Heart right ventricle (tissue), 16 donors: ENCODE measurements at regions not wholly inside any gene's neighbourhood (a gene's known extent, or its start where the extent isn't known, plus 50 kb on each side); places are given as distances from the start of the nearest gene placed in this dataset.

Experiments used
- ATAC-seq, 8 donors: fragments of 200-7000 bp; cut with Tn5 transposase; one replicate each; pipeline ENCODE4 v1.9.1; 2020; ENCODE audit warnings: mild to moderate bottlenecking in 8 of 8, moderate library complexity in 8 of 8, moderate number of reproducible peaks in 1 of 8
- DNase-seq, 2 donors: peaks; one replicate each; pipeline ENCODE4 v3.0.0-alpha.2; 2020
- H3K27ac ChIP-seq, 10 donors: fragments of 200-600 bp; sonication (generic) in 2 of 10; one replicate each; pipeline versions ENCODE4 v1.5.0 to v1.8.0; 2020 to 2022; ENCODE audit warnings: mild to moderate bottlenecking in 3 of 10
- H3K27me3 ChIP-seq, 7 donors: fragments of 200-600 bp; one replicate each; pipeline ENCODE4 v1.8.0; 2021 to 2022; ENCODE audit warnings: mild to moderate bottlenecking in 2 of 7
- H3K36me3 ChIP-seq, 9 donors: fragments of 200-600 bp; sonication (generic) in 1 of 9; one replicate each; pipeline versions ENCODE4 v1.5.0 to v1.8.0; 2020 to 2022; ENCODE audit warnings: mild to moderate bottlenecking in 2 of 9
- H3K4me1 ChIP-seq, 9 donors: fragments of 200-600 bp; sonication (generic) in 1 of 9; one replicate each; pipeline versions ENCODE4 v1.5.0 to v1.8.0; 2020 to 2022; ENCODE audit warnings: mild to moderate bottlenecking in 4 of 9
- H3K4me3 ChIP-seq, 10 donors: fragments of 200-600 bp; sonication (generic) in 2 of 10; one replicate each; pipeline versions ENCODE4 v1.5.0 to v1.8.0; 2020 to 2022; ENCODE audit warnings: mild to moderate bottlenecking in 7 of 10, moderate library complexity in 2 of 10
- H3K9me3 ChIP-seq, 11 donors: fragments of 200-600 bp in 10 of 11; sonication (generic) in 2 of 11; one replicate each; pipeline versions ENCODE4 v1.5.0 to v1.8.0; 2013 to 2022; ENCODE audit warnings: mild to moderate bottlenecking in 2 of 11, control low read depth in 1 of 11, moderate library complexity in 1 of 11
- CTCF ChIP-seq, 9 donors: fragments of 200-600 bp; sonication (generic) in 2 of 9; IDR thresholded peaks; one replicate each; pipeline versions ENCODE4 v1.5.0 to v1.8.0; 2021 to 2022; ENCODE audit warnings: antibody characterized with exemption in 9 of 9, mild to moderate bottlenecking in 5 of 9, moderate library complexity in 1 of 9
- WGBS, 2 donors: extraction: QIAGEN DNeasy Blood & Tissue Kit; methylation state at CpG; one replicate each; pipeline ENCODE4 v1.1.7; 2013; ENCODE audit warnings: inconsistent platforms in 1 of 2; 5-methylcytosine and 5-hydroxymethylcytosine counted together
- intact Hi-C, 10 donors: fragments of 100-400 bp; cut with DNase I; formaldehyde crosslinking; loops; one replicate each; pipeline versions ENCODE4 v1.11.1 to v1.14.2; 2022
- donor health status: Arrhythmogenic right ventricular cardiomyopathy.
- donor health status: ischemic (EF 13 %, LVEDD 7.1; RV severe dilation, severe dysfunction).
- donor health status: healthy with polysubstance abuse.
- donor health status: DM: no; HTN: yes; CAD: no.
- donor health status: DM: no; HTN: no; CAD: no.
- donor health status: ischemic (EF 25% LVEDD 6.9; RV normal size, moderate dysfunction).
- donor health status: ischemic (EF 25% LVEDD 5.7; RV mildly dilated, moderate dysfunction).
- donor health status: healthy.
- donor health status: DM: yes; HTN: yes; CAD: no.
- donor health status: Ischemic cardiomyopathy.
- donor health status: ischemic (EF 35%, LVEDD 5.7; RV mildly dilated, moderate dysfunction).
- donor health status: nonischemic (EF 11% LVEDD 7.7; RV severe dilation, severe dysfunction).
- donor health status: DM: yes; HTN: yes; CAD: no.
- donor health status: PGD.
- donor health status: ischemic (EF 29% LVEDD 5.4; RV normal size, mild dysfunction).
- donor health status: nonischemic (EF 23%, LVEDD 6.1; RV moderate dilation, normal function).

GRCh38 chr1:117267232-117267774 is 56.6 kb upstream of the VTCN1 start:
- no peaks in the 10 kb centered on the region for H3K36me3 ChIP-seq
- intact Hi-C loops, result no loop called here
- H3K4me3 ChIP-seq, result no peak overlapping the region
- peaks cover 0 to 2% (median 0%) of the 10 kb centered on the region in 11 donors for H3K9me3 ChIP-seq
- WGBS, 2 donors, result 82 to 88% methylated on average over 3 of the region's 3 CpGs
- H3K27ac ChIP-seq, result no peak overlapping the region
- ATAC-seq (no peak), DNase-seq (no peak)
- H3K4me1 ChIP-seq, result peaks cover 0 to 10% (median 0%) of the 10 kb centered on the region in 9 donors
- H3K27me3 ChIP-seq, result no peaks in the 10 kb centered on the region
- no peak for TF ChIP-seq CTCF (IDR thresholded peaks at IDR 0.05)

- Histone ChIP-seq H3K4me3 (no peak overlapping the region), H3K4me1 (peaks cover 0 to 10% (median 0%) of the 10 kb centered on the region in 9 donors), H3K27me3 (no peaks in the 10 kb centered on the region), H3K9me3 (peaks cover 0 to 14% (median 0%) of the 10 kb centered on the region in 11 donors), H3K36me3 (no peaks in the 10 kb centered on the region), H3K27ac (no peak overlapping the region)
- intact Hi-C loops, result no loop called here
- DNase-seq (no peak), ATAC-seq (no peak)
- TF ChIP-seq CTCF (IDR thresholded peaks at IDR 0.05), result no peak
- 91 to 93% methylated on average over 5 of the region's 5 CpGs for WGBS, 2 donors
These were observed 52.2 kb upstream of the VTCN1 start for GRCh38 chr1:117262976-117263375.

GRCh38 chr1:117261424-117261785 is 50.7 kb upstream of the VTCN1 start:
- Histone ChIP-seq H3K36me3 (no peaks in the 10 kb centered on the region), H3K4me1 (no peaks in the 10 kb centered on the region), H3K4me3 (no peak overlapping the region), H3K27ac (no peak overlapping the region), H3K9me3 (peaks cover 0 to 14% (median 0%) of the 10 kb centered on the region in 11 donors), H3K27me3 (no peaks in the 10 kb centered on the region)
- intact Hi-C loops, result no loop called here
- no peak for DNase-seq
- no peak for TF ChIP-seq CTCF (IDR thresholded peaks at IDR 0.05)
- no peak for ATAC-seq
- 89 to 100% methylated on average over 2 of the region's 2 CpGs for WGBS, 2 donors

- Histone ChIP-seq H3K9me3 (peaks cover 0 to 14% (median 0%) of the 10 kb centered on the region in 11 donors), H3K36me3 (no peaks in the 10 kb centered on the region), H3K4me3 (no peak overlapping the region), H3K27ac (no peak overlapping the region), H3K27me3 (no peaks in the 10 kb centered on the region), H3K4me1 (no peaks in the 10 kb centered on the region)
- intact Hi-C loops, result no loop called here
- TF ChIP-seq CTCF (IDR thresholded peaks at IDR 0.05), result no peak
- 81 to 90% methylated on average over 4 of the region's 4 CpGs for WGBS, 2 donors
- DNase-seq (no peak), ATAC-seq (no peak)
These were observed 50.2 kb upstream of the VTCN1 start for GRCh38 chr1:117260761-117261423.
